ENCODE measurements at regions not wholly inside any gene's neighbourhood (a gene's known extent, or its start where the extent isn't known, plus 50 kb on each side); places are given as distances from the start of the nearest gene placed in this dataset.

GRCh38 chr10:70939441-70940003, 51.2 kb upstream of the PCBD1 start:
- 72% methylated on average over 1 of the region's 1 CpG for WGBS
- H3K27me3 ChIP-seq (ENCODE audit: insufficient read depth, low read length) = no peaks in the 10 kb centered on the region
- no peaks in the 10 kb centered on the region for H3K4me1 ChIP-seq (ENCODE audit: insufficient read depth, low read length)
- H3K36me3 ChIP-seq (ENCODE audit: insufficient read depth, low read length) = no peaks in the 10 kb centered on the region
- no peak overlapping the region for H3K4me3 ChIP-seq (ENCODE audit: low read length)
- H3K27ac ChIP-seq (ENCODE audit: low read depth, low read length) = no peak overlapping the region
- H3K9ac ChIP-seq (ENCODE audit: low read depth, low read length) = no peak overlapping the region
- no peaks in the 10 kb centered on the region for H3K9me3 ChIP-seq (ENCODE audit: insufficient read depth, low read depth, low read length)

- no peaks in the 10 kb centered on the region for H3K36me3 ChIP-seq (ENCODE audit: insufficient read depth, low read length)
- no peak overlapping the region for H3K4me3 ChIP-seq (ENCODE audit: low read length)
- 82% methylated on average over 6 of the region's 6 CpGs for WGBS
- no peaks in the 10 kb centered on the region for H3K27me3 ChIP-seq (ENCODE audit: insufficient read depth, low read length)
- no peak overlapping the region for H3K9ac ChIP-seq (ENCODE audit: low read depth, low read length)
- no peak overlapping the region for H3K27ac ChIP-seq (ENCODE audit: low read depth, low read length)
- no peaks in the 10 kb centered on the region for H3K9me3 ChIP-seq (ENCODE audit: insufficient read depth, low read depth, low read length)
- H3K4me1 ChIP-seq (ENCODE audit: insufficient read depth, low read length) = no peaks in the 10 kb centered on the region
These were observed 52.6 kb upstream of the PCBD1 start for GRCh38 chr10:70940834-70941568.

GRCh38 chr10:70942125-70942524, 53.8 kb upstream of the PCBD1 start:
- Histone ChIP-seq H3K4me1 (ENCODE audit: insufficient read depth, low read length) (no peaks in the 10 kb centered on the region), H3K4me3 (ENCODE audit: low read length) (no peak overlapping the region)
- 90% methylated on average over 6 of the region's 6 CpGs for WGBS

GRCh38 chr10:70942725-70943124, 54.4 kb upstream of the PCBD1 start:
- Histone ChIP-seq H3K9me3 (ENCODE audit: insufficient read depth, low read depth, low read length) (no peaks in the 10 kb centered on the region), H3K4me1 (ENCODE audit: insufficient read depth, low read length) (no peaks in the 10 kb centered on the region), H3K4me3 (ENCODE audit: low read length) (no peak overlapping the region), H3K27me3 (ENCODE audit: insufficient read depth, low read length) (no peaks in the 10 kb centered on the region), H3K27ac (ENCODE audit: low read depth, low read length) (no peak overlapping the region), H3K36me3 (ENCODE audit: insufficient read depth, low read length) (no peaks in the 10 kb centered on the region), H3K9ac (ENCODE audit: low read depth, low read length) (no peak overlapping the region)
- 90% methylated on average over 3 of the region's 3 CpGs for WGBS

More at GRCh38 chr10:70942125-70942524, 53.8 kb upstream of the PCBD1 start:
- Histone ChIP-seq H3K36me3 (ENCODE audit: insufficient read depth, low read length) (no peaks in the 10 kb centered on the region), H3K9me3 (ENCODE audit: insufficient read depth, low read depth, low read length) (no peaks in the 10 kb centered on the region), H3K27ac (ENCODE audit: low read depth, low read length) (no peak overlapping the region), H3K9ac (ENCODE audit: low read depth, low read length) (no peak overlapping the region), H3K27me3 (ENCODE audit: insufficient read depth, low read length) (no peaks in the 10 kb centered on the region)

- no peak overlapping the region for H3K4me3 ChIP-seq (ENCODE audit: low read length)
- 93% methylated on average over 4 of the region's 4 CpGs for WGBS
These were observed 54.9 kb upstream of the PCBD1 start for GRCh38 chr10:70943249-70943648.

GRCh38 chr10:70943841-70944466, 55.6 kb upstream of the PCBD1 start:
- 92% methylated on average over 14 of the region's 14 CpGs for WGBS
- Histone ChIP-seq H3K27ac (ENCODE audit: low read depth, low read length) (no peak overlapping the region), H3K36me3 (ENCODE audit: insufficient read depth, low read length) (no peaks in the 10 kb centered on the region), H3K27me3 (ENCODE audit: insufficient read depth, low read length) (no peaks in the 10 kb centered on the region), H3K9ac (ENCODE audit: low read depth, low read length) (no peak overlapping the region), H3K4me3 (ENCODE audit: low read length) (no peak overlapping the region), H3K9me3 (ENCODE audit: insufficient read depth, low read depth, low read length) (no peaks in the 10 kb centered on the region), H3K4me1 (ENCODE audit: insufficient read depth, low read length) (no peaks in the 10 kb centered on the region)

More at GRCh38 chr10:70943249-70943648, 54.9 kb upstream of the PCBD1 start:
- Histone ChIP-seq H3K36me3 (ENCODE audit: insufficient read depth, low read length) (no peaks in the 10 kb centered on the region), H3K4me1 (ENCODE audit: insufficient read depth, low read length) (no peaks in the 10 kb centered on the region), H3K9me3 (ENCODE audit: insufficient read depth, low read depth, low read length) (no peaks in the 10 kb centered on the region), H3K27ac (ENCODE audit: low read depth, low read length) (no peak overlapping the region), H3K9ac (ENCODE audit: low read depth, low read length) (no peak overlapping the region), H3K27me3 (ENCODE audit: insufficient read depth, low read length) (no peaks in the 10 kb centered on the region)

- Histone ChIP-seq H3K27ac (ENCODE audit: low read depth, low read length) (no peak overlapping the region), H3K36me3 (ENCODE audit: insufficient read depth, low read length) (no peaks in the 10 kb centered on the region), H3K9ac (ENCODE audit: low read depth, low read length) (no peak overlapping the region), H3K4me1 (ENCODE audit: insufficient read depth, low read length) (no peaks in the 10 kb centered on the region), H3K4me3 (ENCODE audit: low read length) (no peak overlapping the region), H3K27me3 (ENCODE audit: insufficient read depth, low read length) (no peaks in the 10 kb centered on the region), H3K9me3 (ENCODE audit: insufficient read depth, low read depth, low read length) (no peaks in the 10 kb centered on the region)
- 88% methylated on average over 4 of the region's 5 CpGs for WGBS
These were observed 61.7 kb upstream of the PCBD1 start for GRCh38 chr10:70950037-70950436.

GRCh38 chr10:70950801-70951200, 62.4 kb upstream of the PCBD1 start:
- Histone ChIP-seq H3K4me1 (ENCODE audit: insufficient read depth, low read length) (no peaks in the 10 kb centered on the region), H3K9ac (ENCODE audit: low read depth, low read length) (no peak overlapping the region), H3K9me3 (ENCODE audit: insufficient read depth, low read depth, low read length) (no peaks in the 10 kb centered on the region), H3K27ac (ENCODE audit: low read depth, low read length) (no peak overlapping the region), H3K4me3 (ENCODE audit: low read length) (no peak overlapping the region), H3K27me3 (ENCODE audit: insufficient read depth, low read length) (no peaks in the 10 kb centered on the region), H3K36me3 (ENCODE audit: insufficient read depth, low read length) (no peaks in the 10 kb centered on the region)
- 97% methylated on average over 1 of the region's 1 CpG for WGBS

- H3K4me3 ChIP-seq (ENCODE audit: low read length) = no peak overlapping the region
- no peaks in the 10 kb centered on the region for H3K9me3 ChIP-seq (ENCODE audit: insufficient read depth, low read depth, low read length)
- H3K27ac ChIP-seq (ENCODE audit: low read depth, low read length) = no peak overlapping the region
- H3K9ac ChIP-seq (ENCODE audit: low read depth, low read length) = no peak overlapping the region
- WGBS = 88% methylated on average over 4 of the region's 4 CpGs
- no peaks in the 10 kb centered on the region for H3K36me3 ChIP-seq (ENCODE audit: insufficient read depth, low read length)
- no peaks in the 10 kb centered on the region for H3K27me3 ChIP-seq (ENCODE audit: insufficient read depth, low read length)
- no peaks in the 10 kb centered on the region for H3K4me1 ChIP-seq (ENCODE audit: insufficient read depth, low read length)
These were observed 64.0 kb upstream of the PCBD1 start for GRCh38 chr10:70952401-70952800.

- 88% methylated on average over 5 of the region's 5 CpGs for WGBS
- H3K9ac ChIP-seq (ENCODE audit: low read depth, low read length) = no peak overlapping the region
- no peaks in the 10 kb centered on the region for H3K9me3 ChIP-seq (ENCODE audit: insufficient read depth, low read depth, low read length)
- H3K27me3 ChIP-seq (ENCODE audit: insufficient read depth, low read length) = no peaks in the 10 kb centered on the region
- no peaks in the 10 kb centered on the region for H3K4me1 ChIP-seq (ENCODE audit: insufficient read depth, low read length)
- H3K36me3 ChIP-seq (ENCODE audit: insufficient read depth, low read length) = no peaks in the 10 kb centered on the region
- no peak overlapping the region for H3K4me3 ChIP-seq (ENCODE audit: low read length)
- no peak overlapping the region for H3K27ac ChIP-seq (ENCODE audit: low read depth, low read length)
These were observed 64.6 kb upstream of the PCBD1 start for GRCh38 chr10:70952921-70953320.

GRCh38 chr10:70954381-70955176, 66.2 kb upstream of the PCBD1 start:
- no peaks in the 10 kb centered on the region for H3K27me3 ChIP-seq (ENCODE audit: insufficient read depth, low read length)
- H3K36me3 ChIP-seq (ENCODE audit: insufficient read depth, low read length) = no peaks in the 10 kb centered on the region
- no peak overlapping the region for H3K9ac ChIP-seq (ENCODE audit: low read depth, low read length)
- no peaks in the 10 kb centered on the region for H3K4me1 ChIP-seq (ENCODE audit: insufficient read depth, low read length)
- no peaks in the 10 kb centered on the region for H3K9me3 ChIP-seq (ENCODE audit: insufficient read depth, low read depth, low read length)
- 85% methylated on average over 12 of the region's 13 CpGs for WGBS
- H3K27ac ChIP-seq (ENCODE audit: low read depth, low read length) = no peak overlapping the region
- H3K4me3 ChIP-seq (ENCODE audit: low read length) = no peak overlapping the region
